Ovary (tissue), 3 donors: ENCODE measurements at regions not wholly inside any gene's neighbourhood (a gene's known extent, or its start where the extent isn't known, plus 50 kb on each side); places are given as distances from the start of the nearest gene placed in this dataset.

Experiments used
- CTCF ChIP-seq, 3 donors: fragments of 450-650 bp in 2 of 3; fragments of 200-600 bp in 1 of 3; IDR thresholded peaks; one replicate each; pipeline versions ENCODE4 v1.5.1 to v1.8.0; 2016 to 2022; ENCODE audit warnings: antibody characterized with exemption in 3 of 3, mild to moderate bottlenecking in 1 of 3
- EP300 ChIP-seq: sonication (generic); formaldehyde crosslinking; IDR thresholded peaks from one replicate; pipeline ENCODE4 v1.6.1; 2017; ENCODE audit warnings: antibody characterized with exemption
- POLR2A ChIP-seq: fragments of 450-650 bp; IDR thresholded peaks from one replicate; pipeline ENCODE4 v1.6.1; 2017; ENCODE audit warnings: antibody characterized with exemption, mild to moderate bottlenecking, moderate library complexity
- donor health status: DM: no; HTN: no; CAD: no.

- TF ChIP-seq CTCF (IDR thresholded peaks at IDR 0.05), result no peak
- TF ChIP-seq POLR2A, result no peak
- TF ChIP-seq EP300, result no peak
Observed at GRCh38 chr5:56313004-56313531, 79.9 kb upstream of the ANKRD55 start.
